ENCODE measurements at regions not wholly inside any gene's neighbourhood (a gene's known extent, or its start where the extent isn't known, plus 50 kb on each side); places are given as distances from the start of the nearest gene placed in this dataset.
"Not testable (repeated sequence)": the region's sequence is repeated elsewhere in the genome, so short reads cannot be mapped to it uniquely, and the experiment has no call there.

- no peak for DNase-seq
Observed at GRCh38 chr15:55126111-55126510, 70.6 kb downstream of the RSL24D1 start.

GRCh38 chr15:55124616-55125015, 72.1 kb downstream of the RSL24D1 start:
- no peak for DNase-seq

- no peak for DNase-seq
Observed at GRCh38 chr15:55118344-55118870, 78.3 kb downstream of the RSL24D1 start.

GRCh38 chr15:55116636-55117035, 80.1 kb downstream of the RSL24D1 start:
- no peak for DNase-seq

GRCh38 chr15:55113736-55114135, 83.0 kb downstream of the RSL24D1 start:
- no peak for DNase-seq

- DNase-seq = no peak
Observed at GRCh38 chr15:55112706-55113105, 84.0 kb downstream of the RSL24D1 start.

- DNase-seq = peak; percentile 42
Observed at GRCh38 chr15:55110446-55110845, 86.3 kb downstream of the RSL24D1 start.

- peak; percentile 80 for DNase-seq
Observed at GRCh38 chr15:55108858-55109518, 87.8 kb downstream of the RSL24D1 start.

GRCh38 chr15:55108448-55108847, 88.3 kb downstream of the RSL24D1 start:
- DNase-seq = no peak

GRCh38 chr15:55106155-55106554, 90.6 kb downstream of the RSL24D1 start:
- no peak for DNase-seq

- DNase-seq = no peak
Observed at GRCh38 chr15:55094136-55094535, 102.6 kb downstream of the RSL24D1 start.

- no peak for DNase-seq
Observed at GRCh38 chr15:55088207-55088606, 108.5 kb downstream of the RSL24D1 start.

GRCh38 chr15:55084673-55085072, 112.1 kb downstream of the RSL24D1 start:
- DNase-seq = no peak

GRCh38 chr15:55084216-55084615, 112.5 kb downstream of the RSL24D1 start:
- no peak for DNase-seq

- not testable (repeated sequence) for DNase-seq
Observed at GRCh38 chr15:55077052-55077451, 119.7 kb downstream of the RSL24D1 start.

- no peak for DNase-seq
Observed at GRCh38 chr15:55074431-55074830, 122.3 kb downstream of the RSL24D1 start.

- not testable (repeated sequence) for DNase-seq
Observed at GRCh38 chr15:55063970-55064369, 132.8 kb downstream of the RSL24D1 start.

- no peak for DNase-seq
Observed at GRCh38 chr15:55060836-55061235, 135.9 kb downstream of the RSL24D1 start.

GRCh38 chr15:55056500-55056899, 140.2 kb downstream of the RSL24D1 start:
- DNase-seq = no peak

GRCh38 chr15:55044162-55044561, 152.6 kb downstream of the RSL24D1 start:
- no peak for DNase-seq

- DNase-seq = no peak
Observed at GRCh38 chr15:55037071-55037470, 159.7 kb downstream of the RSL24D1 start.

- no peak for DNase-seq
Observed at GRCh38 chr15:55035749-55036148, 161.0 kb downstream of the RSL24D1 start.

- no peak for DNase-seq
Observed at GRCh38 chr15:55033574-55033973, 163.2 kb downstream of the RSL24D1 start.

- DNase-seq = no peak
Observed at GRCh38 chr15:55031727-55032126, 165.0 kb downstream of the RSL24D1 start.

- no peak for DNase-seq
Observed at GRCh38 chr15:55026381-55026780, 170.4 kb downstream of the RSL24D1 start.
